GM12878 (cell line): ENCODE measurements at regions not wholly inside any gene's neighbourhood (a gene's known extent, or its start where the extent isn't known, plus 50 kb on each side); places are given as distances from the start of the nearest gene placed in this dataset.

ENCODE experiments used
- EGR1 ChIP-seq, 2 experiments: IDR thresholded peaks; 1 replicate in 1 of 2; 2 replicates in 1 of 2; pipeline ENCODE4 v1.6.1; 2011 to 2012; ENCODE audit warnings: low read depth in 2 of 2, low read length in 2 of 2, borderline replicate concordance in 1 of 2, mild to moderate bottlenecking in 1 of 2, moderate library complexity in 1 of 2
- ESRRA ChIP-seq: IDR thresholded peaks from 2 replicates; pipeline ENCODE4 v1.6.1; 2012; ENCODE audit warnings: mild to moderate bottlenecking, low read length, improper control_type of control experiment
- ETV6 ChIP-seq, 2 experiments: fragments of 450-650 bp in 1 of 2; IDR thresholded peaks in 1 of 2; conservative IDR thresholded peaks in 1 of 2; 2 replicates each; pipeline ENCODE4 v1.6.1; 2014; ENCODE audit warnings: antibody characterized with exemption in 1 of 2, borderline replicate concordance in 1 of 2, low read depth in 1 of 2, mild to moderate bottlenecking in 1 of 2, moderate library complexity in 1 of 2
- IKZF1 ChIP-seq: fragments of 450-650 bp; conservative IDR thresholded peaks from 2 replicates; pipeline ENCODE4 v1.6.1; 2017; ENCODE audit warnings: antibody characterized with exemption, mild to moderate bottlenecking
- KLF5 ChIP-seq: fragments of 450-650 bp; IDR thresholded peaks from 2 replicates; pipeline ENCODE4 v1.6.1; 2014; ENCODE audit warnings: mild to moderate bottlenecking; ENCODE audit not compliant: partially characterized antibody
- MTA2 ChIP-seq: fragments of 450-650 bp; IDR thresholded peaks from 2 replicates; pipeline ENCODE4 v1.6.1; 2016; ENCODE audit warnings: low read depth, mild to moderate bottlenecking, moderate library complexity
- NFIC ChIP-seq: IDR thresholded peaks from 2 replicates; pipeline ENCODE4 v1.6.1; 2012; ENCODE audit warnings: low read depth, mild to moderate bottlenecking, inconsistent platforms, low read length, moderate library complexity
- NFXL1 ChIP-seq: fragments of 450-650 bp; IDR thresholded peaks from 2 replicates; pipeline ENCODE4 v1.6.1; 2017; ENCODE audit warnings: antibody characterized with exemption, mild to moderate bottlenecking, borderline replicate concordance
- PML ChIP-seq: IDR thresholded peaks from 2 replicates; pipeline ENCODE4 v1.6.1; 2012; ENCODE audit warnings: low read length, inconsistent platforms
- RCOR1 ChIP-seq: conservative IDR thresholded peaks from 2 replicates; pipeline ENCODE4 v1.6.1; 2012; ENCODE audit warnings: low read depth, low read length, improper control_type of control experiment
- RUNX3 ChIP-seq: IDR thresholded peaks from 2 replicates; pipeline ENCODE4 v1.6.1; 2012; ENCODE audit warnings: low read length, inconsistent platforms
- SMAD5 ChIP-seq: IDR thresholded peaks from 2 replicates; pipeline ENCODE4 v1.6.1; 2016; ENCODE audit warnings: antibody characterized with exemption, low read depth
- SPI1 ChIP-seq: IDR thresholded peaks from 2 replicates; pipeline ENCODE4 v1.6.1; 2011; ENCODE audit warnings: low read depth, mild to moderate bottlenecking, low read length, moderate library complexity, borderline replicate concordance; ENCODE audit not compliant: insufficient read depth
- TBL1XR1 ChIP-seq: IDR thresholded peaks from 2 replicates; pipeline ENCODE4 v1.6.1; 2012; ENCODE audit warnings: low read depth, low read length, improper control_type of control experiment
- TCF12 ChIP-seq: IDR thresholded peaks from 2 replicates; pipeline ENCODE4 v1.6.1; 2011; ENCODE audit warnings: low read depth, mild to moderate bottlenecking, low read length
- YBX1 ChIP-seq: fragments of 450-650 bp; IDR thresholded peaks from 2 replicates; pipeline ENCODE4 v1.6.1; 2016; ENCODE audit warnings: antibody characterized with exemption
- ZNF217 ChIP-seq: fragments of 450-650 bp; IDR thresholded peaks from 2 replicates; pipeline ENCODE4 v1.6.1; 2017; ENCODE audit warnings: antibody characterized with exemption, mild to moderate bottlenecking
- TF ChIP-seq, protein P1 (sequence below): fragments of 450-650 bp; IDR thresholded peaks from 2 replicates; pipeline ENCODE4 v1.6.1; 2016; ENCODE audit warnings: mild to moderate bottlenecking
- TF ChIP-seq, protein P2 (sequence below): fragments of 450-650 bp; IDR thresholded peaks from 2 replicates; pipeline ENCODE4 v1.6.1; 2014; ENCODE audit warnings: mild to moderate bottlenecking
- TF ChIP-seq, protein P3 (sequence below): fragments of 450-650 bp; conservative IDR thresholded peaks from 2 replicates; pipeline ENCODE4 v1.6.1; 2017; ENCODE audit warnings: mild to moderate bottlenecking, moderate library complexity
- TF ChIP-seq, protein P4 (sequence below): fragments of 450-650 bp; IDR thresholded peaks from 2 replicates; pipeline ENCODE4 v1.6.1; 2017; ENCODE audit warnings: low read depth, mild to moderate bottlenecking, moderate library complexity
- TF ChIP-seq, protein P5 (sequence below): fragments of 450-650 bp; IDR thresholded peaks from 2 replicates; pipeline ENCODE4 v1.6.1; 2016; ENCODE audit warnings: mild to moderate bottlenecking, moderate library complexity, borderline replicate concordance

DNA sequence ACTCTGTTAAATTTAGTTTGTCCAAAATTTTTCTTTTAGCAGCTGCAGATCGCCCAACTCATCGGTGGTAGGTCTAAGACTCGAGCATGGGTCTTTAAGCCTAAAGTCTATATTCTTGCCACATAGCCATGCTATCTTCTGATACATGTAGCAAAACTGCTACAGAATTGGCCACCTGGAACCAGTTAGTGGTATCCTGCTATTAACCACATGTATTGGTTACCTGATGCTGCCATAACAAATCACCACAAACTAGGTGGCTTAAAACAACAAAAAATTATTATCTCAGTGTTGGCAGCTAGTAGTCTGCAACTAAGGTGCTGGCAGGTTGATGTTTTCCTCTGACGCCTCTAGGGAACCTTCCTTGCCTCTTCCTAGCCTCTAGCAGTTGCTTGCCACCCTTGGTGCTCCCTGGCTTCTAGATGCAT, 96.7 kb upstream of the PIK3CG start (continued):
- TF ChIP-seq, protein P1, sequence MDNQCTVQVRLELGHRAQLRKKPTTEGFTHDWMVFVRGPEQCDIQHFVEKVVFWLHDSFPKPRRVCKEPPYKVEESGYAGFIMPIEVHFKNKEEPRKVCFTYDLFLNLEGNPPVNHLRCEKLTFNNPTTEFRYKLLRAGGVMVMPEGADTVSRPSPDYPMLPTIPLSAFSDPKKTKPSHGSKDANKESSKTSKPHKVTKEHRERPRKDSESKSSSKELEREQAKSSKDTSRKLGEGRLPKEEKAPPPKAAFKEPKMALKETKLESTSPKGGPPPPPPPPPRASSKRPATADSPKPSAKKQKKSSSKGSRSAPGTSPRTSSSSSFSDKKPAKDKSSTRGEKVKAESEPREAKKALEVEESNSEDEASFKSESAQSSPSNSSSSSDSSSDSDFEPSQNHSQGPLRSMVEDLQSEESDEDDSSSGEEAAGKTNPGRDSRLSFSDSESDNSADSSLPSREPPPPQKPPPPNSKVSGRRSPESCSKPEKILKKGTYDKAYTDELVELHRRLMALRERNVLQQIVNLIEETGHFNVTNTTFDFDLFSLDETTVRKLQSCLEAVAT, result no peak
- peak; percentile 78 for TF ChIP-seq RUNX3
- TF ChIP-seq, protein P2, sequence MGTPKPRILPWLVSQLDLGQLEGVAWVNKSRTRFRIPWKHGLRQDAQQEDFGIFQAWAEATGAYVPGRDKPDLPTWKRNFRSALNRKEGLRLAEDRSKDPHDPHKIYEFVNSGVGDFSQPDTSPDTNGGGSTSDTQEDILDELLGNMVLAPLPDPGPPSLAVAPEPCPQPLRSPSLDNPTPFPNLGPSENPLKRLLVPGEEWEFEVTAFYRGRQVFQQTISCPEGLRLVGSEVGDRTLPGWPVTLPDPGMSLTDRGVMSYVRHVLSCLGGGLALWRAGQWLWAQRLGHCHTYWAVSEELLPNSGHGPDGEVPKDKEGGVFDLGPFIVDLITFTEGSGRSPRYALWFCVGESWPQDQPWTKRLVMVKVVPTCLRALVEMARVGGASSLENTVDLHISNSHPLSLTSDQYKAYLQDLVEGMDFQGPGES, result no peak
- 0 out of 2 replicates have a peak, but pooled peaks have one; percentile 35 for TF ChIP-seq NFIC
- TF ChIP-seq EGR1 (IDR thresholded peaks at IDR 0.05; ENCODE audit: borderline replicate concordance in 1 of 2, low read depth in 2 of 2, low read length in 2 of 2), result no peak
- TF ChIP-seq TCF12, result no peak
- no peak for TF ChIP-seq ESRRA
- TF ChIP-seq, protein P3, sequence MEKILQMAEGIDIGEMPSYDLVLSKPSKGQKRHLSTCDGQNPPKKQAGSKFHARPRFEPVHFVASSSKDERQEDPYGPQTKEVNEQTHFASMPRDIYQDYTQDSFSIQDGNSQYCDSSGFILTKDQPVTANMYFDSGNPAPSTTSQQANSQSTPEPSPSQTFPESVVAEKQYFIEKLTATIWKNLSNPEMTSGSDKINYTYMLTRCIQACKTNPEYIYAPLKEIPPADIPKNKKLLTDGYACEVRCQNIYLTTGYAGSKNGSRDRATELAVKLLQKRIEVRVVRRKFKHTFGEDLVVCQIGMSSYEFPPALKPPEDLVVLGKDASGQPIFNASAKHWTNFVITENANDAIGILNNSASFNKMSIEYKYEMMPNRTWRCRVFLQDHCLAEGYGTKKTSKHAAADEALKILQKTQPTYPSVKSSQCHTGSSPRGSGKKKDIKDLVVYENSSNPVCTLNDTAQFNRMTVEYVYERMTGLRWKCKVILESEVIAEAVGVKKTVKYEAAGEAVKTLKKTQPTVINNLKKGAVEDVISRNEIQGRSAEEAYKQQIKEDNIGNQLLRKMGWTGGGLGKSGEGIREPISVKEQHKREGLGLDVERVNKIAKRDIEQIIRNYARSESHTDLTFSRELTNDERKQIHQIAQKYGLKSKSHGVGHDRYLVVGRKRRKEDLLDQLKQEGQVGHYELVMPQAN, result no peak
- TF ChIP-seq IKZF1, result no peak
- TF ChIP-seq, protein P4, sequence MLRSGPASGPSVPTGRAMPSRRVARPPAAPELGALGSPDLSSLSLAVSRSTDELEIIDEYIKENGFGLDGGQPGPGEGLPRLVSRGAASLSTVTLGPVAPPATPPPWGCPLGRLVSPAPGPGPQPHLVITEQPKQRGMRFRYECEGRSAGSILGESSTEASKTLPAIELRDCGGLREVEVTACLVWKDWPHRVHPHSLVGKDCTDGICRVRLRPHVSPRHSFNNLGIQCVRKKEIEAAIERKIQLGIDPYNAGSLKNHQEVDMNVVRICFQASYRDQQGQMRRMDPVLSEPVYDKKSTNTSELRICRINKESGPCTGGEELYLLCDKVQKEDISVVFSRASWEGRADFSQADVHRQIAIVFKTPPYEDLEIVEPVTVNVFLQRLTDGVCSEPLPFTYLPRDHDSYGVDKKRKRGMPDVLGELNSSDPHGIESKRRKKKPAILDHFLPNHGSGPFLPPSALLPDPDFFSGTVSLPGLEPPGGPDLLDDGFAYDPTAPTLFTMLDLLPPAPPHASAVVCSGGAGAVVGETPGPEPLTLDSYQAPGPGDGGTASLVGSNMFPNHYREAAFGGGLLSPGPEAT, result no peak
- TF ChIP-seq KLF5, result no peak
- TF ChIP-seq TBL1XR1, result no peak
- peak; percentile 58 for TF ChIP-seq MTA2
- TF ChIP-seq ZNF217, result no peak
- TF ChIP-seq RCOR1, result no peak
- no peak for TF ChIP-seq PML
- no peak for TF ChIP-seq YBX1
- TF ChIP-seq ETV6 (conservative IDR thresholded peaks at IDR 0.05 in 1 of 2, IDR thresholded peaks at IDR 0.05 in 1 of 2; ENCODE audit: borderline replicate concordance in 1 of 2, low read depth in 1 of 2), result no peak
- TF ChIP-seq, protein P5, sequence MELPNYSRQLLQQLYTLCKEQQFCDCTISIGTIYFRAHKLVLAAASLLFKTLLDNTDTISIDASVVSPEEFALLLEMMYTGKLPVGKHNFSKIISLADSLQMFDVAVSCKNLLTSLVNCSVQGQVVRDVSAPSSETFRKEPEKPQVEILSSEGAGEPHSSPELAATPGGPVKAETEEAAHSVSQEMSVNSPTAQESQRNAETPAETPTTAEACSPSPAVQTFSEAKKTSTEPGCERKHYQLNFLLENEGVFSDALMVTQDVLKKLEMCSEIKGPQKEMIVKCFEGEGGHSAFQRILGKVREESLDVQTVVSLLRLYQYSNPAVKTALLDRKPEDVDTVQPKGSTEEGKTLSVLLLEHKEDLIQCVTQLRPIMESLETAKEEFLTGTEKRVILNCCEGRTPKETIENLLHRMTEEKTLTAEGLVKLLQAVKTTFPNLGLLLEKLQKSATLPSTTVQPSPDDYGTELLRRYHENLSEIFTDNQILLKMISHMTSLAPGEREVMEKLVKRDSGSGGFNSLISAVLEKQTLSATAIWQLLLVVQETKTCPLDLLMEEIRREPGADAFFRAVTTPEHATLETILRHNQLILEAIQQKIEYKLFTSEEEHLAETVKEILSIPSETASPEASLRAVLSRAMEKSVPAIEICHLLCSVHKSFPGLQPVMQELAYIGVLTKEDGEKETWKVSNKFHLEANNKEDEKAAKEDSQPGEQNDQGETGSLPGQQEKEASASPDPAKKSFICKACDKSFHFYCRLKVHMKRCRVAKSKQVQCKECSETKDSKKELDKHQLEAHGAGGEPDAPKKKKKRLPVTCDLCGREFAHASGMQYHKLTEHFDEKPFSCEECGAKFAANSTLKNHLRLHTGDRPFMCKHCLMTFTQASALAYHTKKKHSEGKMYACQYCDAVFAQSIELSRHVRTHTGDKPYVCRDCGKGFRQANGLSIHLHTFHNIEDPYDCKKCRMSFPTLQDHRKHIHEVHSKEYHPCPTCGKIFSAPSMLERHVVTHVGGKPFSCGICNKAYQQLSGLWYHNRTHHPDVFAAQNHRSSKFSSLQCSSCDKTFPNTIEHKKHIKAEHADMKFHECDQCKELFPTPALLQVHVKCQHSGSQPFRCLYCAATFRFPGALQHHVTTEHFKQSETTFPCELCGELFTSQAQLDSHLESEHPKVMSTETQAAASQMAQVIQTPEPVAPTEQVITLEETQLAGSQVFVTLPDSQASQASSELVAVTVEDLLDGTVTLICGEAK, result no peak
- no peak for TF ChIP-seq NFXL1
- no peak for TF ChIP-seq SPI1
- no peak for TF ChIP-seq SMAD5
